HCT116 (cell line): ENCODE measurements at regions not wholly inside any gene's neighbourhood (a gene's known extent, or its start where the extent isn't known, plus 50 kb on each side); places are given as distances from the start of the nearest gene placed in this dataset.

Experiments used
- ATAC-seq: fragments of 200-7000 bp; cut with Tn5 transposase; 2 replicates; pipeline ENCODE4 v1.9.1; 2020; ENCODE audit warnings: mild to moderate bottlenecking, moderate library complexity
- BruUV-seq: library from RNA; stranded (reverse); fragments of 400-500 nt; replicated peaks from 2 replicates; lab custom pipeline; 2021; lab: Mats Ljungman, UMichigan
- CTCF ChIA-PET: fragments of 300-600 bp; sonication (Branson Sonifier 250); formaldehyde crosslinking; loops from one replicate; lab custom pipeline; 2021; ENCODE audit warnings: antibody characterized with exemption; lab: Charles Lee
- POLR2A ChIA-PET: fragments of 300-600, 350-600 bp; sonication (Branson Sonifier 250); formaldehyde crosslinking; loops from one replicate; lab custom pipeline; 2021; ENCODE audit warnings: antibody characterized with exemption; lab: Charles Lee
- RAD21 ChIA-PET, 2 experiments: fragments of 300-600 bp; sonication (Branson Sonifier 250); formaldehyde crosslinking; loops; one replicate each; lab custom pipeline; 2023; ENCODE audit warnings: low total read pairs in 2 of 2; ENCODE audit not compliant: uncharacterized antibody in 2 of 2, unreplicated experiment in 2 of 2, low non-redundant PET in 1 of 2; lab: Charles Lee
- DNase-seq: peaks from one replicate; pipeline ENCODE4 v3.0.0-alpha.2; 2010; ENCODE audit warnings: low read depth, low spot score
- H2AFZ ChIP-seq: fragments of 200-600 bp; shearing (Covaris generic), sonication (generic); 2 replicates; pipeline ENCODE4 v1.6.1; 2017; ENCODE audit warnings: low read depth, mixed run types, mixed read lengths, antibody characterized with exemption, low read length; ENCODE audit not compliant: poor library complexity, severe bottlenecking
- H3K27ac ChIP-seq: 2 replicates; pipeline ENCODE4 v1.5.1; 2012; ENCODE audit warnings: low read depth, low read length
- H3K27me3 ChIP-seq: fragments of 200-600 bp; sonication (generic); 2 replicates; pipeline ENCODE4 v1.6.1; 2016; ENCODE audit warnings: mixed run types, low read length, mixed read lengths; ENCODE audit not compliant: insufficient read depth
- H3K36me3 ChIP-seq, 2 experiments: fragments of 200-500 bp in 1 of 2; fragments of 200-600 bp in 1 of 2; sonication (Bioruptor generic) in 1 of 2; sonication (generic) in 1 of 2; 2 replicates each; pipeline versions ENCODE4 v1.5.1 to v1.6.1; 2014 to 2016; ENCODE audit warnings: low read length in 2 of 2, inconsistent platforms in 1 of 2, mixed read lengths in 1 of 2, mixed run types in 1 of 2; ENCODE audit not compliant: insufficient read depth in 2 of 2, control insufficient read depth in 1 of 2
- H3K4me1 ChIP-seq, 2 experiments: fragments of 200-600 bp in 1 of 2; sonication (generic) in 1 of 2; 2 replicates each; pipeline versions ENCODE4 v1.5.1 to v1.6.1; 2012 to 2017; ENCODE audit warnings: low read length in 2 of 2, inconsistent platforms in 1 of 2, mild to moderate bottlenecking in 1 of 2, mixed read lengths in 1 of 2, mixed run types in 1 of 2, moderate library complexity in 1 of 2; ENCODE audit not compliant: insufficient read depth in 2 of 2, control insufficient read depth in 1 of 2
- H3K4me2 ChIP-seq: fragments of 200-600 bp; sonication (generic); 2 replicates; pipeline ENCODE4 v1.6.1; 2017; ENCODE audit warnings: mixed run types, low read length, mixed read lengths
- H3K4me3 ChIP-seq, 2 experiments: fragments of 200-600 bp in 1 of 2; sonication (generic) in 1 of 2; replicated peaks in 1 of 2; 2 replicates each; pipeline ENCODE4 v1.5.1; 2011 to 2016; ENCODE audit warnings: low read length in 2 of 2, control low read depth in 1 of 2, low read depth in 1 of 2, mild to moderate bottlenecking in 1 of 2, mixed read lengths in 1 of 2, mixed run types in 1 of 2
- H3K79me2 ChIP-seq: fragments of 200-600 bp; sonication (generic); 2 replicates; pipeline ENCODE4 v1.6.1; 2017; ENCODE audit warnings: mild to moderate bottlenecking, mixed run types, low read length, moderate library complexity, mixed read lengths; ENCODE audit not compliant: insufficient read depth
- H3K9ac ChIP-seq: fragments of 200-600 bp; sonication (generic); 2 replicates; pipeline ENCODE4 v1.6.1; 2016; ENCODE audit warnings: low read length, mixed read lengths
- H3K9me2 ChIP-seq: fragments of 200-600 bp; sonication (generic), shearing (Covaris generic); 2 replicates; pipeline ENCODE4 v1.6.1; 2017; ENCODE audit warnings: mixed run types, mild to moderate bottlenecking, moderate library complexity; ENCODE audit not compliant: insufficient read depth
- H3K9me3 ChIP-seq, 2 experiments: fragments of 200-500 bp in 1 of 2; fragments of 200-600 bp in 1 of 2; sonication (Bioruptor generic) in 1 of 2; sonication (generic) in 1 of 2; 2 replicates each; pipeline ENCODE4 v1.6.1; 2014 to 2017; ENCODE audit warnings: low read length in 2 of 2, mixed read lengths in 2 of 2, inconsistent platforms in 1 of 2, low read depth in 1 of 2, mild to moderate bottlenecking in 1 of 2, mixed run types in 1 of 2, moderate library complexity in 1 of 2; ENCODE audit not compliant: control insufficient read depth in 1 of 2, insufficient read depth in 1 of 2
- H4K20me1 ChIP-seq: fragments of 200-600 bp; sonication (generic), shearing (Covaris generic); 2 replicates; pipeline ENCODE4 v1.6.1; 2017; ENCODE audit warnings: mixed run types, mild to moderate bottlenecking, moderate library complexity; ENCODE audit not compliant: insufficient read depth
- CBX3 ChIP-seq: IDR thresholded peaks from 2 replicates; pipeline ENCODE4 v1.6.1; 2012; ENCODE audit warnings: low read depth
- EGR1 ChIP-seq: IDR thresholded peaks from 2 replicates; pipeline ENCODE4 v1.6.1; 2012; ENCODE audit warnings: low read depth
- ELF1 ChIP-seq: IDR thresholded peaks from 2 replicates; pipeline ENCODE4 v1.6.1; 2012; ENCODE audit warnings: low read depth, borderline replicate concordance
- EZH2 ChIP-seq: fragments of 200-600 bp; sonication (generic); IDR thresholded peaks from 2 replicates; pipeline ENCODE4 v1.6.1; 2017; ENCODE audit warnings: antibody characterized with exemption, mixed run types
- EZH2phosphoT487 ChIP-seq: fragments of 200-600 bp; IDR thresholded peaks from 2 replicates; pipeline ENCODE4 v1.6.1; 2018; ENCODE audit warnings: antibody characterized with exemption, borderline replicate concordance
- FOSL1 ChIP-seq: IDR thresholded peaks from 2 replicates; pipeline ENCODE4 v1.6.1; 2012; ENCODE audit warnings: low read depth
- JUND ChIP-seq: IDR thresholded peaks from 2 replicates; pipeline ENCODE4 v1.6.1; 2012
- POLR2AphosphoS5 ChIP-seq: IDR thresholded peaks from 2 replicates; pipeline ENCODE4 v1.6.1; 2011; ENCODE audit warnings: mild to moderate bottlenecking, low read depth, low read length, moderate library complexity
- RAD21 ChIP-seq: IDR thresholded peaks from 2 replicates; pipeline ENCODE4 v1.6.1; 2012; ENCODE audit warnings: low read depth, mild to moderate bottlenecking
- SIN3A ChIP-seq: IDR thresholded peaks from 2 replicates; pipeline ENCODE4 v1.6.1; 2012; ENCODE audit warnings: low read depth
- SP1 ChIP-seq: IDR thresholded peaks from 2 replicates; pipeline ENCODE4 v1.6.1; 2012; ENCODE audit warnings: low read depth
- SRF ChIP-seq: IDR thresholded peaks from 2 replicates; pipeline ENCODE4 v1.6.1; 2012; ENCODE audit warnings: low read depth
- TCF7L2 ChIP-seq: IDR thresholded peaks from 2 replicates; pipeline ENCODE4 v1.7.0; 2011; ENCODE audit warnings: borderline replicate concordance, inconsistent platforms; ENCODE audit not compliant: insufficient read depth, insufficient read length; ENCODE audit errors: extremely low read depth
- ZNF274 ChIP-seq: fragments of 200-500 bp; sonication (Bioruptor generic); IDR thresholded peaks from 2 replicates; pipeline ENCODE4 v1.6.1; 2014; ENCODE audit warnings: mild to moderate bottlenecking, low read depth, low read length, inconsistent platforms
- intact Hi-C: fragments of 100-400 bp; cut with micrococcal nuclease; formaldehyde crosslinking; loops from 2 replicates; pipeline ENCODE4 v1.10.0; 2022
- TF ChIP-seq, protein P1 (sequence below): IDR thresholded peaks from 2 replicates; pipeline ENCODE4 v1.6.1; 2012
- TF ChIP-seq, protein P2 (sequence below): IDR thresholded peaks from 2 replicates; pipeline ENCODE4 v1.6.1; 2011; ENCODE audit warnings: mild to moderate bottlenecking, low read length, moderate library complexity; ENCODE audit not compliant: insufficient replicate concordance; ENCODE audit errors: extremely low read depth
- TF ChIP-seq, protein P3 (sequence below): IDR thresholded peaks from 2 replicates; pipeline ENCODE4 v1.6.1; 2012
- TF ChIP-seq, protein P4 (sequence below), 3 experiments: fragments of 200-600 bp in 1 of 3; sonication (generic) in 1 of 3; IDR thresholded peaks in 2 of 3; conservative IDR thresholded peaks in 1 of 3; 2 replicates each; pipeline ENCODE4 v1.5.1; 2012 to 2017; ENCODE audit warnings: low read depth in 2 of 3, low read length in 2 of 3, antibody characterized with exemption in 1 of 3, borderline replicate concordance in 1 of 3, control low read depth in 1 of 3, mild to moderate bottlenecking in 1 of 3, mixed read lengths in 1 of 3, mixed run types in 1 of 3, moderate library complexity in 1 of 3; ENCODE audit not compliant: insufficient read depth in 1 of 3

DNA sequence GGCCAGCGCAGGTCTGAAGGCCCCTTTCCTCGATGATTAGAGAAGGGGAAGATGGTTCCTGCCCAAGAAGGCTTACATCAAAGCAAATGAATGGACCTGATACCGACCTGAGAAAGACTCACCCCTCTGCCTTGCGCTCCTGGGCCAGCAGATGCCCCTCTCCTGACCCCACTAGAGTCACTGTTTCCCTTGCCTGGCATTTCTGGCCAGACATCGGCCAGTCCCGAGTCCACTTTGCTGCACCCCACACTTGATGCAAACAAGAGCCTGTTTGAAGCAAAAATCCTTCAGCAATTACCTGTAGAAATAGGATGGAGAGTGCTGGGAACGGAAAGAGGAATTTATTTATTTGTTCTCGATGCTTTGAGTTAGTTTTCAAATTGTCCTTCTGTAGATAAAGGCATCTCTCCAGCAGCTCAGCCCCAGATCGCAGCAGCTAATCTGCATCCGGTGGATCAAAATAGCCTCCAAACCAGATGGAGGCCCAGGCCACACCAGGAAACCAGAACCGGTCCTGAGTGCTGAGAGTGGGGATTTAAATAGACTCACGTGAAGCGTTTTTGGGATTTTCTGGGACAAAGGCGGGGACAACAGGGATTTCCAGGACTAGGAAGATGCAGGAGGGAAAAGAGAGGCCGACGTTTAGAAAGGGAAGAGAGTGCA, 148.6 kb downstream of the TRIM29 start:
- RAD21 ChIA-PET: no interaction called here
- no peak overlapping the region for H3K9ac ChIP-seq
- TF ChIP-seq RAD21: no peak
- TF ChIP-seq ZNF274: no peak
- TF ChIP-seq SP1: no peak
- no peak for TF ChIP-seq CBX3
- TF ChIP-seq, protein P1, sequence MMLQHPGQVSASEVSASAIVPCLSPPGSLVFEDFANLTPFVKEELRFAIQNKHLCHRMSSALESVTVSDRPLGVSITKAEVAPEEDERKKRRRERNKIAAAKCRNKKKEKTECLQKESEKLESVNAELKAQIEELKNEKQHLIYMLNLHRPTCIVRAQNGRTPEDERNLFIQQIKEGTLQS: no peak
- no peak for TF ChIP-seq EZH2
- TF ChIP-seq ELF1: no peak
- TF ChIP-seq SIN3A: no peak
- no peak for TF ChIP-seq POLR2AphosphoS5
- TF ChIP-seq EZH2phosphoT487: no peak
- TF ChIP-seq, protein P2, sequence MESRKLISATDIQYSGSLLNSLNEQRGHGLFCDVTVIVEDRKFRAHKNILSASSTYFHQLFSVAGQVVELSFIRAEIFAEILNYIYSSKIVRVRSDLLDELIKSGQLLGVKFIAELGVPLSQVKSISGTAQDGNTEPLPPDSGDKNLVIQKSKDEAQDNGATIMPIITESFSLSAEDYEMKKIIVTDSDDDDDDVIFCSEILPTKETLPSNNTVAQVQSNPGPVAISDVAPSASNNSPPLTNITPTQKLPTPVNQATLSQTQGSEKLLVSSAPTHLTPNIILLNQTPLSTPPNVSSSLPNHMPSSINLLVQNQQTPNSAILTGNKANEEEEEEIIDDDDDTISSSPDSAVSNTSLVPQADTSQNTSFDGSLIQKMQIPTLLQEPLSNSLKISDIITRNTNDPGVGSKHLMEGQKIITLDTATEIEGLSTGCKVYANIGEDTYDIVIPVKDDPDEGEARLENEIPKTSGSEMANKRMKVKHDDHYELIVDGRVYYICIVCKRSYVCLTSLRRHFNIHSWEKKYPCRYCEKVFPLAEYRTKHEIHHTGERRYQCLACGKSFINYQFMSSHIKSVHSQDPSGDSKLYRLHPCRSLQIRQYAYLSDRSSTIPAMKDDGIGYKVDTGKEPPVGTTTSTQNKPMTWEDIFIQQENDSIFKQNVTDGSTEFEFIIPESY: no peak
- TF ChIP-seq FOSL1: no peak
- TF ChIP-seq JUND: no peak
- no peak for TF ChIP-seq TCF7L2
- no peak for TF ChIP-seq SRF
- TF ChIP-seq, protein P3, sequence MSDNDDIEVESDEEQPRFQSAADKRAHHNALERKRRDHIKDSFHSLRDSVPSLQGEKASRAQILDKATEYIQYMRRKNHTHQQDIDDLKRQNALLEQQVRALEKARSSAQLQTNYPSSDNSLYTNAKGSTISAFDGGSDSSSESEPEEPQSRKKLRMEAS: no peak
- TF ChIP-seq EGR1: no peak
- TF ChIP-seq, protein P4, sequence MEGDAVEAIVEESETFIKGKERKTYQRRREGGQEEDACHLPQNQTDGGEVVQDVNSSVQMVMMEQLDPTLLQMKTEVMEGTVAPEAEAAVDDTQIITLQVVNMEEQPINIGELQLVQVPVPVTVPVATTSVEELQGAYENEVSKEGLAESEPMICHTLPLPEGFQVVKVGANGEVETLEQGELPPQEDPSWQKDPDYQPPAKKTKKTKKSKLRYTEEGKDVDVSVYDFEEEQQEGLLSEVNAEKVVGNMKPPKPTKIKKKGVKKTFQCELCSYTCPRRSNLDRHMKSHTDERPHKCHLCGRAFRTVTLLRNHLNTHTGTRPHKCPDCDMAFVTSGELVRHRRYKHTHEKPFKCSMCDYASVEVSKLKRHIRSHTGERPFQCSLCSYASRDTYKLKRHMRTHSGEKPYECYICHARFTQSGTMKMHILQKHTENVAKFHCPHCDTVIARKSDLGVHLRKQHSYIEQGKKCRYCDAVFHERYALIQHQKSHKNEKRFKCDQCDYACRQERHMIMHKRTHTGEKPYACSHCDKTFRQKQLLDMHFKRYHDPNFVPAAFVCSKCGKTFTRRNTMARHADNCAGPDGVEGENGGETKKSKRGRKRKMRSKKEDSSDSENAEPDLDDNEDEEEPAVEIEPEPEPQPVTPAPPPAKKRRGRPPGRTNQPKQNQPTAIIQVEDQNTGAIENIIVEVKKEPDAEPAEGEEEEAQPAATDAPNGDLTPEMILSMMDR (IDR thresholded peaks at IDR 0.05 in 2 of 3, conservative IDR thresholded peaks at IDR 0.05 in 1 of 3; ENCODE audit: borderline replicate concordance in 1 of 3, insufficient read depth in 1 of 3, low read depth in 2 of 3, low read length in 2 of 3): no peak
- no peak overlapping the region for H3K27ac ChIP-seq
- no peaks in the 10 kb centered on the region for H4K20me1 ChIP-seq
- H3K4me2 ChIP-seq: no peak overlapping the region
- no peaks in the 10 kb centered on the region for H3K9me2 ChIP-seq
- DNase-seq: no peak
- intact Hi-C loops: no loop called here
- peaks cover 6% of the 10 kb centered on the region; the same call in 1 of the 2 replicates for H3K27me3 ChIP-seq
- no peaks in the 10 kb centered on the region for H3K36me3 ChIP-seq
- CTCF ChIA-PET: no interaction called here
- no peak overlapping the region for H2AFZ ChIP-seq
- H3K4me3 ChIP-seq: no peak overlapping the region
- no peaks in the 10 kb centered on the region for H3K4me1 ChIP-seq
- H3K79me2 ChIP-seq: no peaks in the 10 kb centered on the region
- H3K9me3 ChIP-seq: no peaks in the 10 kb centered on the region
- POLR2A ChIA-PET: no interaction called here
- ATAC-seq: no peak
- no TSS peak for BruUV-seq
